ENCODE measurements at regions not wholly inside any gene's neighbourhood (a gene's known extent, or its start where the extent isn't known, plus 50 kb on each side); places are given as distances from the start of the nearest gene placed in this dataset.

DNA sequence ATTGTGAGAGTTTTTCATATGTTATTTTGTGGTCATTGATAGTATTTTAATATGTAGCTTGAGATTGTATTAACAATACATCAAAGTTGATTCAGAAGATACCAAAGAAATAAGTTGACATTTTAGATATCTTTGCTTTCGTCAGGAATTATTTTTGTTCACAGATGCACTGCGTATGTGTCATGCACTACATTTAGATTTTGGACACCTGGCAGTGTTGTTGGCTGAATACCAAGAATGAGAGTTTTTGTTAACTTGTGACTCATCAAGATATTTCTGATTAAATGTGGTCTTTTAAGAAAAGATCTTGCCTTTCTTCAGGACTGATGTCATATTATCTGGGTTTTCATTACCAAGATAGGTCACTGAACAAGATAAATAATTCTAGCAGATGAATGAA lies 633.4 kb downstream of the CENPC start:
- intact Hi-C loops (cut with micrococcal nuclease; ENCODE audit: unreplicated experiment), result no loop called here
- no peak overlapping the region for H3K4me3 ChIP-seq (ENCODE audit: low read depth, low read length, poor library complexity, severe bottlenecking)
- no peak for DNase-seq (ENCODE audit: low spot score)
- no peaks in the 10 kb centered on the region for H3K9me3 ChIP-seq (ENCODE audit: low read depth, low read length, poor library complexity, severe bottlenecking)
- no peaks in the 10 kb centered on the region for H3K4me1 ChIP-seq (ENCODE audit: insufficient read depth, low read length, poor library complexity, severe bottlenecking)
- no peak for TF ChIP-seq EZH2 (IDR thresholded peaks at IDR 0.05; ENCODE audit: borderline replicate concordance, low read depth, low read length, poor library complexity, severe bottlenecking)
- TF ChIP-seq, protein P1, sequence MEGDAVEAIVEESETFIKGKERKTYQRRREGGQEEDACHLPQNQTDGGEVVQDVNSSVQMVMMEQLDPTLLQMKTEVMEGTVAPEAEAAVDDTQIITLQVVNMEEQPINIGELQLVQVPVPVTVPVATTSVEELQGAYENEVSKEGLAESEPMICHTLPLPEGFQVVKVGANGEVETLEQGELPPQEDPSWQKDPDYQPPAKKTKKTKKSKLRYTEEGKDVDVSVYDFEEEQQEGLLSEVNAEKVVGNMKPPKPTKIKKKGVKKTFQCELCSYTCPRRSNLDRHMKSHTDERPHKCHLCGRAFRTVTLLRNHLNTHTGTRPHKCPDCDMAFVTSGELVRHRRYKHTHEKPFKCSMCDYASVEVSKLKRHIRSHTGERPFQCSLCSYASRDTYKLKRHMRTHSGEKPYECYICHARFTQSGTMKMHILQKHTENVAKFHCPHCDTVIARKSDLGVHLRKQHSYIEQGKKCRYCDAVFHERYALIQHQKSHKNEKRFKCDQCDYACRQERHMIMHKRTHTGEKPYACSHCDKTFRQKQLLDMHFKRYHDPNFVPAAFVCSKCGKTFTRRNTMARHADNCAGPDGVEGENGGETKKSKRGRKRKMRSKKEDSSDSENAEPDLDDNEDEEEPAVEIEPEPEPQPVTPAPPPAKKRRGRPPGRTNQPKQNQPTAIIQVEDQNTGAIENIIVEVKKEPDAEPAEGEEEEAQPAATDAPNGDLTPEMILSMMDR (conservative IDR thresholded peaks at IDR 0.05; ENCODE audit: low read depth, low read length), result no peak
- no peaks in the 10 kb centered on the region for H3K27me3 ChIP-seq (replicated peaks; ENCODE audit: insufficient read depth, low read depth, low read length, poor library complexity)
- no peaks in the 10 kb centered on the region for H3K36me3 ChIP-seq (ENCODE audit: insufficient read depth, low read length, poor library complexity, severe bottlenecking)
- POLR2A ChIA-PET (ENCODE audit: low non-redundant PET), result no interaction called here
- BruUV-seq (replicated peaks), result no TSS peak
- CTCF ChIA-PET, result no interaction called here
- no peak overlapping the region for H3K27ac ChIP-seq (ENCODE audit: low read depth, low read length, poor library complexity, severe bottlenecking)

DNA sequence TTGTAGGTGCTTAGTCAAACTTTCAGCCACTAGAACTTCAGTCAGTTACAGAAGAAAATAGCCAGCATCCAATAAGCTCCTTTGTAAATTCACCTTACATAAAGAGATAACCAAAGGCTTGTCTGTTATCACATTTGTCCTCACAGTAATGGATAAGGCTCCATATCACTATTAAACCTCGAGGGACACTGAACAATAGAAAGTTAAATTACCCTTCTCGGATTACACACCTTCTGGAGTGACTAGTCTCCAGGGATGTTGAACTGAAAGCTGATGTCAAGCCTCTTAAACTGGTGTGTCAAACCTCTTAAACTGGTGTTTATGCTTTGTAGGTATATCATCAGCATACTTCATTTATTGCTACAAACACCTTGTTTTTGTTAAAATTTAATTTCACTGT lies 639.0 kb downstream of the CENPC start:
- intact Hi-C loops (cut with micrococcal nuclease; ENCODE audit: unreplicated experiment), result no loop called here
- H3K27ac ChIP-seq (ENCODE audit: low read depth, low read length, poor library complexity, severe bottlenecking), result no peak overlapping the region
- BruUV-seq (replicated peaks), result no TSS peak
- CTCF ChIA-PET, result no interaction called here
- no peak for TF ChIP-seq EZH2 (IDR thresholded peaks at IDR 0.05; ENCODE audit: borderline replicate concordance, low read depth, low read length, poor library complexity, severe bottlenecking)
- TF ChIP-seq, protein P1 (conservative IDR thresholded peaks at IDR 0.05; ENCODE audit: low read depth, low read length), result no peak
- no peaks in the 10 kb centered on the region for H3K36me3 ChIP-seq (ENCODE audit: insufficient read depth, low read length, poor library complexity, severe bottlenecking)
- POLR2A ChIA-PET (ENCODE audit: low non-redundant PET), result no interaction called here
- H3K4me3 ChIP-seq (ENCODE audit: low read depth, low read length, poor library complexity, severe bottlenecking), result no peak overlapping the region
- no peaks in the 10 kb centered on the region for H3K4me1 ChIP-seq (ENCODE audit: insufficient read depth, low read length, poor library complexity, severe bottlenecking)
- H3K9me3 ChIP-seq (ENCODE audit: low read depth, low read length, poor library complexity, severe bottlenecking), result no peaks in the 10 kb centered on the region
- H3K27me3 ChIP-seq (replicated peaks; ENCODE audit: insufficient read depth, low read depth, low read length, poor library complexity), result no peaks in the 10 kb centered on the region
- DNase-seq (ENCODE audit: low spot score), result peak; percentile 1

DNA sequence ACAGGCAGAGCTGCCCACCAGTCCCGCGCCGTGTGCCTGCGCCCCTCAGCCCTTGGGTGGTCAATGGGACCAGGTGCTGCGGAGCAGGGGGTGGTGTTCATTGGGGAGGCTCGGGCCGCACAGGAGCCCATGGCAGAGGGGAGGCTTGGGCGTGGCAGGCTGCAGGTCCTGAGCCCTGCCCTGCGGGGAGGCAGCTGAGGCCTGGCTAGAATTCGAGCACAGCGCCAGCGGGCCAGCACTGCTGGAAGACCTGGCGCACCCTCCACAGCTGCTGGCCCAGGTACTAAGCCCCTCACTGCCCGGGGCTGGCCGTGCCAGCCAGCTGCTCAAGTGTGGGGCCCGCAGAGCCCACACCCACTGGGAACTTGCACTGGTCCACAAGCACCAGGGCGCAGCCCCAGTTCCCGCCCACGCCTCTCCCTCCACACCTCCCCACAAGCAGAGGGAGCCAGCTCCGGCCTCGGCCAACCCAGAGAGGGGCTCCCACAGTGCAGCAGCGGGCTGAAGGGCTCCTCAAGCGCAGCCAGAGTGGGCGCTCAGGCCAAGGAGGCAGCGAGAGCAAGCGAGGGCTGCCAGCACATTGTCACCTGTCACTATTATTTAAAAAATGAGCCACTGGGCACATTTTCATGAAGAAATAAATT lies 645.8 kb downstream of the CENPC start:
- no peak for DNase-seq (ENCODE audit: low spot score)
- no peaks in the 10 kb centered on the region for H3K27me3 ChIP-seq (replicated peaks; ENCODE audit: insufficient read depth, low read depth, low read length, poor library complexity)
- no peaks in the 10 kb centered on the region for H3K9me3 ChIP-seq (ENCODE audit: low read depth, low read length, poor library complexity, severe bottlenecking)
- TF ChIP-seq EZH2 (IDR thresholded peaks at IDR 0.05; ENCODE audit: borderline replicate concordance, low read depth, low read length, poor library complexity, severe bottlenecking), result no peak
- intact Hi-C loops (cut with micrococcal nuclease; ENCODE audit: unreplicated experiment), result no loop called here
- no peak overlapping the region for H3K27ac ChIP-seq (ENCODE audit: low read depth, low read length, poor library complexity, severe bottlenecking)
- CTCF ChIA-PET, result no interaction called here
- H3K4me3 ChIP-seq (ENCODE audit: low read depth, low read length, poor library complexity, severe bottlenecking), result no peak overlapping the region
- POLR2A ChIA-PET (ENCODE audit: low non-redundant PET), result interaction anchor here (0.6 kb wide), 1 partner anchor 26 kb away, joined by 3 read pairs; no protein-coding TSS in a partner anchor
- BruUV-seq (replicated peaks), result no TSS peak
- H3K36me3 ChIP-seq (ENCODE audit: insufficient read depth, low read length, poor library complexity, severe bottlenecking), result no peaks in the 10 kb centered on the region
- no peaks in the 10 kb centered on the region for H3K4me1 ChIP-seq (ENCODE audit: insufficient read depth, low read length, poor library complexity, severe bottlenecking)

DNA sequence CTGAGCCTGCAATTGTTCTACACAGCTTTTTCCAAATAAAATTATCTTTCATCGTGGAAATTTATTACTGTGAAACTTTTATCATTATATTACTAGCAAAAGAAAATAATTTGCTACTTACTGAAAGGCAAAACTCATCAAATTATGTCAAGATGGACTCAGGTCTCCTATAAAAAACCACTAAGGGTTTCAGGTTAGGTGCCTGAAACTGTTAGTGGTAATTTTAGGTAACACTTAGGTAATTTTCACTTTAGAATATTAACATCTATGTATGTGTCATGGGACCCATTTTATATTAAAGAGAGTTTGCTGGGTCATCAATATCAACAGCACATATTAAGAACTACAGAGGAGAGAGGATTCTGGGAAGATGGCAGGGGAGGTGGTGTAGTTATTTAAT lies 651.5 kb downstream of the CENPC start:
- no peaks in the 10 kb centered on the region for H3K27me3 ChIP-seq (replicated peaks; ENCODE audit: insufficient read depth, low read depth, low read length, poor library complexity)
- DNase-seq (ENCODE audit: low spot score), result no peak
- TF ChIP-seq, protein P1 (conservative IDR thresholded peaks at IDR 0.05; ENCODE audit: low read depth, low read length), result no peak
- no peak for TF ChIP-seq EZH2 (IDR thresholded peaks at IDR 0.05; ENCODE audit: borderline replicate concordance, low read depth, low read length, poor library complexity, severe bottlenecking)
- H3K4me1 ChIP-seq (ENCODE audit: insufficient read depth, low read length, poor library complexity, severe bottlenecking), result no peaks in the 10 kb centered on the region
- intact Hi-C loops (cut with micrococcal nuclease; ENCODE audit: unreplicated experiment), result no loop called here
- no peak overlapping the region for H3K4me3 ChIP-seq (ENCODE audit: low read depth, low read length, poor library complexity, severe bottlenecking)
- BruUV-seq (replicated peaks), result no TSS peak
- ChIA-PET POLR2A (ENCODE audit: low non-redundant PET) (no interaction called here), CTCF (no interaction called here)
- no peak overlapping the region for H3K27ac ChIP-seq (ENCODE audit: low read depth, low read length, poor library complexity, severe bottlenecking)
- no peaks in the 10 kb centered on the region for H3K36me3 ChIP-seq (ENCODE audit: insufficient read depth, low read length, poor library complexity, severe bottlenecking)
- no peaks in the 10 kb centered on the region for H3K9me3 ChIP-seq (ENCODE audit: low read depth, low read length, poor library complexity, severe bottlenecking)
